ENCODE measurements at regions not wholly inside any gene's neighbourhood (a gene's known extent, or its start where the extent isn't known, plus 50 kb on each side); places are given as distances from the start of the nearest gene placed in this dataset.

GRCh38 chr4:100581337-100581736 is 63.5 kb upstream of the EMCN start:
- no peaks in the 10 kb centered on the region for H3K4me1 ChIP-seq (ENCODE audit: insufficient read depth, low read length)
- H2BK12ac ChIP-seq (ENCODE audit: insufficient read length, low read depth, low read length), result no peak overlapping the region
- H4K5ac ChIP-seq (ENCODE audit: insufficient read length, low read depth, low read length), result no peak overlapping the region
- no peaks in the 10 kb centered on the region for H3K9me3 ChIP-seq (ENCODE audit: control insufficient read depth, low read depth, low read length)
- no peak for DNase-seq
- H3T11ph ChIP-seq (ENCODE audit: low read length), result no peak overlapping the region
- H3K27ac Mint-ChIP-seq, result no peak overlapping the region
- no CpG with 5 or more reads among the region's 2 CpGs for WGBS (ENCODE audit: extremely low coverage, insufficient read length, low lambda C conversion rate)
- H3K14ac ChIP-seq (ENCODE audit: insufficient read depth, low read length), result no peak overlapping the region
- TF ChIP-seq CTCF (conservative IDR thresholded peaks at IDR 0.05), result no peak
- no peaks in the 10 kb centered on the region for H3K79me2 ChIP-seq (ENCODE audit: insufficient read depth, low read length)
- no peaks in the 10 kb centered on the region; the same call in 1 of the 2 replicates for H3K27me3 Mint-ChIP-seq (ENCODE audit: low read depth)
- H3K23me2 ChIP-seq (ENCODE audit: insufficient read length, low read depth, low read length, poor library complexity, severe bottlenecking), result no peaks in the 10 kb centered on the region
- no peaks in the 10 kb centered on the region for H3K79me1 ChIP-seq (ENCODE audit: insufficient read depth, low read depth, low read length, poor library complexity, severe bottlenecking)
- no peak overlapping the region for H2BK20ac ChIP-seq (ENCODE audit: low read depth, low read length, poor library complexity, severe bottlenecking)
- no peak overlapping the region for H3K4me3 Mint-ChIP-seq
- H3K4me2 ChIP-seq (ENCODE audit: insufficient read depth, insufficient read length, low read length), result no peak overlapping the region
- H3K18ac ChIP-seq (ENCODE audit: insufficient read length, low read depth, low read length), result no peak overlapping the region
- H4K8ac ChIP-seq (replicated peaks; ENCODE audit: insufficient read length, low read depth, low read length), result no peak overlapping the region
- H2AFZ ChIP-seq (ENCODE audit: low read length), result no peak overlapping the region
- no peak overlapping the region for H3K4ac ChIP-seq (ENCODE audit: low read depth, low read length)
- no peaks in the 10 kb centered on the region for H3K9me3 Mint-ChIP-seq
- no peak overlapping the region for H2BK120ac ChIP-seq (ENCODE audit: low read depth, low read length, poor library complexity, severe bottlenecking)
- no peak overlapping the region for H2BK5ac ChIP-seq (ENCODE audit: insufficient read length, low read length)
- H4K20me1 ChIP-seq (ENCODE audit: control insufficient read depth, insufficient read depth, insufficient read length), result no peaks in the 10 kb centered on the region
- H3K23ac ChIP-seq (ENCODE audit: insufficient read length, low read depth, low read length), result no peak overlapping the region
- H3K4me1 Mint-ChIP-seq, result peaks cover 0 to 3% of the 10 kb centered on the region in 2 experiments; a peak in 1 of 4 replicates
- no peak overlapping the region for H2AK5ac ChIP-seq (ENCODE audit: insufficient read length, low read length)
- no peak overlapping the region for H3K56ac ChIP-seq (ENCODE audit: insufficient read length, low read depth, low read length)
- no peak overlapping the region for H3K27ac ChIP-seq (ENCODE audit: insufficient read length, low read depth, low read length)
- no peaks in the 10 kb centered on the region; a peak in 2 of 7 replicates for H3K36me3 Mint-ChIP-seq (ENCODE audit: insufficient read depth in 1 of 3, low read depth in 3 of 3)
- H3K9ac ChIP-seq (ENCODE audit: extremely low read depth, insufficient read length, low read length), result no peak overlapping the region
- no peak overlapping the region for H2BK15ac ChIP-seq (ENCODE audit: low read depth, low read length)
- H3K27me3 ChIP-seq (ENCODE audit: insufficient read depth, low read length), result no peaks in the 10 kb centered on the region
- no peak overlapping the region for H4K91ac ChIP-seq (ENCODE audit: insufficient read length, low read depth, low read length)

All from H9 (cell line).